ENCODE measurements at regions not wholly inside any gene's neighbourhood (a gene's known extent, or its start where the extent isn't known, plus 50 kb on each side); places are given as distances from the start of the nearest gene placed in this dataset.

GRCh38 chr6:139600919-139601475 lies 226.5 kb upstream of the CITED2 start:
- no peaks in the 10 kb centered on the region for H3K27me3 Mint-ChIP-seq (ENCODE audit: insufficient read depth)
- no peak for DNase-seq (ENCODE audit: low spot score)
- H3K9me3 Mint-ChIP-seq: no peaks in the 10 kb centered on the region
- peaks cover 7% of the 10 kb centered on the region for H3K4me1 Mint-ChIP-seq (ENCODE audit: low read depth)
- intact Hi-C loops (cut with micrococcal nuclease): loop anchor here (1.0 to 10.0 kb wide), 5 partner anchors 21 to 1214 kb away; partner anchors contain the start of gene CITED2
- peak overlapping the region; percentile 10 for H3K27ac Mint-ChIP-seq
- no peak overlapping the region for H3K4me3 Mint-ChIP-seq
- H3K36me3 Mint-ChIP-seq (ENCODE audit: low read depth): peaks cover 2% of the 10 kb centered on the region

- intact Hi-C loops (cut with micrococcal nuclease): loop anchor here (2.0 to 10.0 kb wide), 4 partner anchors 58 to 1214 kb away; partner anchors contain the start of gene CITED2
These were observed 225.9 kb upstream of the CITED2 start for GRCh38 chr6:139600343-139600742.

GRCh38 chr6:139597771-139598755 lies 223.6 kb upstream of the CITED2 start:
- intact Hi-C loops (cut with micrococcal nuclease): no loop called here
- Mint-ChIP-seq H3K27me3 (ENCODE audit: insufficient read depth) (no peaks in the 10 kb centered on the region), H3K9me3 (no peaks in the 10 kb centered on the region), H3K4me1 (ENCODE audit: low read depth) (peaks cover 7% of the 10 kb centered on the region), H3K4me3 (no peak overlapping the region), H3K27ac (no peak overlapping the region), H3K36me3 (ENCODE audit: low read depth) (peaks cover 2% of the 10 kb centered on the region)
- DNase-seq (ENCODE audit: low spot score): no peak

More at GRCh38 chr6:139600343-139600742, 225.9 kb upstream of the CITED2 start:
- peaks cover 7% of the 10 kb centered on the region for H3K4me1 Mint-ChIP-seq (ENCODE audit: low read depth)
- DNase-seq (ENCODE audit: low spot score): no peak
- peaks cover 2% of the 10 kb centered on the region for H3K36me3 Mint-ChIP-seq (ENCODE audit: low read depth)
- no peak overlapping the region for H3K4me3 Mint-ChIP-seq
- H3K27me3 Mint-ChIP-seq (ENCODE audit: insufficient read depth): no peaks in the 10 kb centered on the region
- H3K27ac Mint-ChIP-seq: peak overlapping the region; percentile 32
- no peaks in the 10 kb centered on the region for H3K9me3 Mint-ChIP-seq

GRCh38 chr6:139597087-139597763 lies 222.8 kb upstream of the CITED2 start:
- no peak for DNase-seq (ENCODE audit: low spot score)
- Mint-ChIP-seq H3K36me3 (ENCODE audit: low read depth) (peaks cover 2% of the 10 kb centered on the region), H3K9me3 (no peaks in the 10 kb centered on the region), H3K4me1 (ENCODE audit: low read depth) (peaks cover 7% of the 10 kb centered on the region), H3K27me3 (ENCODE audit: insufficient read depth) (no peaks in the 10 kb centered on the region), H3K27ac (no peak overlapping the region), H3K4me3 (no peak overlapping the region)
- intact Hi-C loops (cut with micrococcal nuclease): no loop called here

- intact Hi-C loops (cut with micrococcal nuclease): no loop called here
- H3K4me1 Mint-ChIP-seq (ENCODE audit: low read depth): no peaks in the 10 kb centered on the region
- no peak overlapping the region for H3K27ac Mint-ChIP-seq
- no peak overlapping the region for H3K4me3 Mint-ChIP-seq
- peaks cover 12% of the 10 kb centered on the region for H3K27me3 Mint-ChIP-seq (ENCODE audit: insufficient read depth)
- H3K9me3 Mint-ChIP-seq: no peaks in the 10 kb centered on the region
- DNase-seq (ENCODE audit: low spot score): no peak
- no peaks in the 10 kb centered on the region for H3K36me3 Mint-ChIP-seq (ENCODE audit: low read depth)
These were observed 220.7 kb upstream of the CITED2 start for GRCh38 chr6:139595183-139595582.

- H3K27ac Mint-ChIP-seq: no peak overlapping the region
- H3K36me3 Mint-ChIP-seq (ENCODE audit: low read depth): no peaks in the 10 kb centered on the region
- no peaks in the 10 kb centered on the region for H3K9me3 Mint-ChIP-seq
- intact Hi-C loops (cut with micrococcal nuclease): no loop called here
- H3K27me3 Mint-ChIP-seq (ENCODE audit: insufficient read depth): peaks cover 16% of the 10 kb centered on the region
- H3K4me3 Mint-ChIP-seq: no peak overlapping the region
- no peaks in the 10 kb centered on the region for H3K4me1 Mint-ChIP-seq (ENCODE audit: low read depth)
- DNase-seq (ENCODE audit: low spot score): no peak
These were observed 220.0 kb upstream of the CITED2 start for GRCh38 chr6:139594333-139594965.

- peaks cover 23% of the 10 kb centered on the region for H3K27me3 Mint-ChIP-seq (ENCODE audit: insufficient read depth)
- no peaks in the 10 kb centered on the region for H3K9me3 Mint-ChIP-seq
- no peak overlapping the region for H3K4me3 Mint-ChIP-seq
- H3K36me3 Mint-ChIP-seq (ENCODE audit: low read depth): no peaks in the 10 kb centered on the region
- intact Hi-C loops (cut with micrococcal nuclease): no loop called here
- no peak for DNase-seq (ENCODE audit: low spot score)
- H3K27ac Mint-ChIP-seq: no peak overlapping the region
- H3K4me1 Mint-ChIP-seq (ENCODE audit: low read depth): no peaks in the 10 kb centered on the region
These were observed 218.6 kb upstream of the CITED2 start for GRCh38 chr6:139593081-139593480.

- no peak overlapping the region for H3K4me3 Mint-ChIP-seq
- no peaks in the 10 kb centered on the region for H3K9me3 Mint-ChIP-seq
- H3K4me1 Mint-ChIP-seq (ENCODE audit: low read depth): no peaks in the 10 kb centered on the region
- H3K27ac Mint-ChIP-seq: no peak overlapping the region
- no peak for DNase-seq (ENCODE audit: low spot score)
- H3K36me3 Mint-ChIP-seq (ENCODE audit: low read depth): no peaks in the 10 kb centered on the region
- H3K27me3 Mint-ChIP-seq (ENCODE audit: insufficient read depth): peaks cover 23% of the 10 kb centered on the region
- intact Hi-C loops (cut with micrococcal nuclease): no loop called here
These were observed 217.6 kb upstream of the CITED2 start for GRCh38 chr6:139592011-139592410.

- Mint-ChIP-seq H3K4me1 (ENCODE audit: low read depth) (no peaks in the 10 kb centered on the region), H3K27ac (no peak overlapping the region), H3K27me3 (ENCODE audit: insufficient read depth) (peaks cover 27% of the 10 kb centered on the region), H3K9me3 (no peaks in the 10 kb centered on the region), H3K4me3 (no peak overlapping the region), H3K36me3 (ENCODE audit: low read depth) (no peaks in the 10 kb centered on the region)
- intact Hi-C loops (cut with micrococcal nuclease): no loop called here
- no peak for DNase-seq (ENCODE audit: low spot score)
These were observed 216.8 kb upstream of the CITED2 start for GRCh38 chr6:139591075-139591865.

GRCh38 chr6:139590206-139590605 lies 215.8 kb upstream of the CITED2 start:
- intact Hi-C loops (cut with micrococcal nuclease): no loop called here
- no peak overlapping the region for H3K27ac Mint-ChIP-seq
- no peaks in the 10 kb centered on the region for H3K9me3 Mint-ChIP-seq
- H3K36me3 Mint-ChIP-seq (ENCODE audit: low read depth): no peaks in the 10 kb centered on the region
- H3K27me3 Mint-ChIP-seq (ENCODE audit: insufficient read depth): peaks cover 27% of the 10 kb centered on the region
- H3K4me3 Mint-ChIP-seq: no peak overlapping the region
- DNase-seq (ENCODE audit: low spot score): no peak
- no peaks in the 10 kb centered on the region for H3K4me1 Mint-ChIP-seq (ENCODE audit: low read depth)

- Mint-ChIP-seq H3K9me3 (no peaks in the 10 kb centered on the region), H3K27me3 (ENCODE audit: insufficient read depth) (peaks cover 27% of the 10 kb centered on the region), H3K27ac (no peak overlapping the region), H3K4me3 (no peak overlapping the region), H3K36me3 (ENCODE audit: low read depth) (no peaks in the 10 kb centered on the region), H3K4me1 (ENCODE audit: low read depth) (no peaks in the 10 kb centered on the region)
- intact Hi-C loops (cut with micrococcal nuclease): no loop called here
- no peak for DNase-seq (ENCODE audit: low spot score)
These were observed 214.5 kb upstream of the CITED2 start for GRCh38 chr6:139588734-139589593.

Data from activated T-helper 1 cell treated with anti-CD3 and anti-CD28 coated beads, Interleukin-12 subunit alpha, Interleukin-12 subunit beta, Interleukin-2, Interleukin-4 antibody, amounts not matched to agents 30 ng/mL and 10 ng/mL and 1 ng/mL, durations not matched to agents 14 hours and 24 hours and 36 hours (primary cell).